Liver (tissue), 8 donors: ENCODE measurements at regions not wholly inside any gene's neighbourhood (a gene's known extent, or its start where the extent isn't known, plus 50 kb on each side); places are given as distances from the start of the nearest gene placed in this dataset.

ENCODE experiments used
- DNase-seq: peaks from one replicate; pipeline ENCODE4 v3.0.0-alpha.2; 2017; ENCODE audit warnings: low spot score
- H3K27ac ChIP-seq, 2 donors: one replicate each; pipeline ENCODE4 v1.7.0; 2013; ENCODE audit warnings: inconsistent platforms in 2 of 2, low read length in 2 of 2, control low read depth in 1 of 2, low read depth in 1 of 2, mild to moderate bottlenecking in 1 of 2
- H3K27me3 ChIP-seq, 4 donors: one replicate each; pipeline versions ENCODE4 v1.6.1 to v1.7.0; 2013; ENCODE audit warnings: low read length in 3 of 4, inconsistent platforms in 1 of 4, mild to moderate bottlenecking in 1 of 4, moderate library complexity in 1 of 4; ENCODE audit not compliant: control insufficient read depth in 4 of 4, insufficient read depth in 4 of 4
- H3K36me3 ChIP-seq, 4 donors: one replicate each; pipeline versions ENCODE4 v1.6.1 to v1.7.0; 2013; ENCODE audit warnings: low read length in 3 of 4, mild to moderate bottlenecking in 3 of 4, low read depth in 1 of 4, moderate library complexity in 1 of 4; ENCODE audit not compliant: control insufficient read depth in 4 of 4, insufficient read depth in 3 of 4
- H3K4me1 ChIP-seq, 4 donors: one replicate each; pipeline versions ENCODE4 v1.6.1 to v1.7.0; 2013; ENCODE audit warnings: low read length in 3 of 4, mild to moderate bottlenecking in 3 of 4, moderate library complexity in 1 of 4; ENCODE audit not compliant: control insufficient read depth in 4 of 4, insufficient read depth in 4 of 4
- H3K4me3 ChIP-seq, 3 donors: one replicate each; pipeline versions ENCODE4 v1.6.1 to v1.7.0; 2013; ENCODE audit warnings: low read length in 3 of 3, control low read depth in 1 of 3, low read depth in 1 of 3, mild to moderate bottlenecking in 1 of 3
- H3K9ac ChIP-seq, 2 donors: one replicate each; pipeline ENCODE4 v1.7.0; 2013; ENCODE audit warnings: low read length in 2 of 2, mild to moderate bottlenecking in 2 of 2, moderate library complexity in 2 of 2, control low read depth in 1 of 2, low read depth in 1 of 2
- H3K9me3 ChIP-seq, 4 donors: one replicate each; pipeline versions ENCODE4 v1.6.1 to v1.7.0; 2013; ENCODE audit warnings: low read length in 3 of 4; ENCODE audit not compliant: control insufficient read depth in 4 of 4
- ATF3 ChIP-seq: IDR thresholded peaks from 2 replicates; pipeline ENCODE4 v1.6.1; 2016; ENCODE audit warnings: antibody characterized with exemption
- CTCF ChIP-seq: fragments of 150-350 bp; IDR thresholded peaks from 2 replicates; pipeline ENCODE4 v1.5.1; 2017; ENCODE audit warnings: improper control_type of control experiment, low read depth, low read length; ENCODE audit not compliant: missing input control
- EGR1 ChIP-seq, 2 donors: IDR thresholded peaks; 2 replicates each; pipeline ENCODE4 v1.6.1; 2016 to 2018; ENCODE audit warnings: antibody characterized with exemption in 2 of 2, low read depth in 2 of 2
- FOXA1 ChIP-seq: IDR thresholded peaks from 2 replicates; pipeline ENCODE4 v1.6.1; 2016; ENCODE audit warnings: antibody characterized with exemption
- FOXA2 ChIP-seq: IDR thresholded peaks from 2 replicates; pipeline ENCODE4 v1.6.1; 2016; ENCODE audit warnings: antibody characterized with exemption
- GABPA ChIP-seq, 2 donors: IDR thresholded peaks in 1 of 2; conservative IDR thresholded peaks in 1 of 2; 2 replicates each; pipeline ENCODE4 v1.6.1; 2016; ENCODE audit warnings: antibody characterized with exemption in 2 of 2, mild to moderate bottlenecking in 1 of 2, moderate library complexity in 1 of 2
- HNF4A ChIP-seq, 2 donors: conservative IDR thresholded peaks; 2 replicates each; pipeline ENCODE4 v1.6.1; 2016; ENCODE audit warnings: antibody characterized with exemption in 2 of 2, mild to moderate bottlenecking in 2 of 2
- HNF4G ChIP-seq: IDR thresholded peaks from 2 replicates; pipeline ENCODE4 v1.6.1; 2016; ENCODE audit warnings: antibody characterized with exemption
- JUND ChIP-seq, 2 donors: IDR thresholded peaks; 2 replicates each; pipeline ENCODE4 v1.6.1; 2016; ENCODE audit warnings: antibody characterized with exemption in 2 of 2
- MAX ChIP-seq: IDR thresholded peaks from 2 replicates; pipeline ENCODE4 v1.6.1; 2016; ENCODE audit warnings: antibody characterized with exemption
- NR2F2 ChIP-seq: IDR thresholded peaks from 2 replicates; pipeline ENCODE4 v1.6.1; 2016; ENCODE audit warnings: antibody characterized with exemption
- RAD21 ChIP-seq, 2 donors: IDR thresholded peaks; 2 replicates each; pipeline ENCODE4 v1.6.1; 2016; ENCODE audit warnings: antibody characterized with exemption in 2 of 2, mild to moderate bottlenecking in 2 of 2
- REST ChIP-seq: IDR thresholded peaks from 2 replicates; pipeline ENCODE4 v1.6.1; 2016; ENCODE audit warnings: antibody characterized with exemption, mild to moderate bottlenecking
- RXRA ChIP-seq, 2 donors: IDR thresholded peaks; 2 replicates each; pipeline ENCODE4 v1.6.1; 2017 to 2018; ENCODE audit warnings: antibody characterized with exemption in 2 of 2, mild to moderate bottlenecking in 1 of 2
- SP1 ChIP-seq: IDR thresholded peaks from 2 replicates; pipeline ENCODE4 v1.6.1; 2018; ENCODE audit warnings: antibody characterized with exemption, mild to moderate bottlenecking
- TAF1 ChIP-seq: conservative IDR thresholded peaks from 2 replicates; pipeline ENCODE4 v1.6.1; 2016; ENCODE audit warnings: antibody characterized with exemption, mild to moderate bottlenecking
- YY1 ChIP-seq: IDR thresholded peaks from 2 replicates; pipeline ENCODE4 v1.6.1; 2016; ENCODE audit warnings: antibody characterized with exemption, mild to moderate bottlenecking
- ZBTB33 ChIP-seq: IDR thresholded peaks from 2 replicates; pipeline ENCODE4 v1.6.1; 2016; ENCODE audit warnings: antibody characterized with exemption
- WGBS: extraction: QIAGEN DNeasy Blood & Tissue Kit; methylation state at CpG from one replicate; pipeline ENCODE4 v1.1.7; 2013; 5-methylcytosine and 5-hydroxymethylcytosine counted together
- donor health status: healthy.
- donor health status: healthy.
- donor health status: healthy.
- donor health status: healthy.
- donor health status: healthy.

GRCh38 chr18:75132098-75132870 lies 76.7 kb downstream of the PTGR3 start:
- Histone ChIP-seq H3K9me3 (no peaks in the 10 kb centered on the region), H3K4me3 (no peak overlapping the region), H3K27me3 (no peaks in the 10 kb centered on the region), H3K4me1 (no peaks in the 10 kb centered on the region), H3K27ac (no peak overlapping the region), H3K9ac (no peak overlapping the region), H3K36me3 (no peaks in the 10 kb centered on the region)
- WGBS = 92% methylated on average over 27 of the region's 27 CpGs
- no peak for DNase-seq
- TF ChIP-seq REST (no peak), JUND (IDR thresholded peaks at IDR 0.05) (no peak), FOXA1 (no peak), CTCF (no peak), ATF3 (no peak), MAX (no peak), GABPA (IDR thresholded peaks at IDR 0.05 in 1 of 2, conservative IDR thresholded peaks at IDR 0.05 in 1 of 2) (no peak), EGR1 (IDR thresholded peaks at IDR 0.05; ENCODE audit: low read depth in 2 of 2) (no peak), RAD21 (IDR thresholded peaks at IDR 0.05) (no peak), SP1 (no peak), NR2F2 (no peak), ZBTB33 (no peak), RXRA (IDR thresholded peaks at IDR 0.05) (no peak), TAF1 (no peak), HNF4G (no peak), FOXA2 (no peak), HNF4A (conservative IDR thresholded peaks at IDR 0.05) (no peak), YY1 (no peak)
